GM19468 (cell line): ENCODE measurements at regions not wholly inside any gene's neighbourhood (a gene's known extent, or its start where the extent isn't known, plus 50 kb on each side); places are given as distances from the start of the nearest gene placed in this dataset.

ENCODE experiments used
- ATAC-seq: cut with Tn5 transposase; IDR thresholded peaks from one replicate; pipeline ENCODE4 v1.9.1; 2021; ENCODE audit warnings: mild to moderate bottlenecking, moderate library complexity, moderate number of reproducible peaks; ENCODE audit not compliant: unreplicated experiment; ENCODE audit errors: extremely low read depth

DNA sequence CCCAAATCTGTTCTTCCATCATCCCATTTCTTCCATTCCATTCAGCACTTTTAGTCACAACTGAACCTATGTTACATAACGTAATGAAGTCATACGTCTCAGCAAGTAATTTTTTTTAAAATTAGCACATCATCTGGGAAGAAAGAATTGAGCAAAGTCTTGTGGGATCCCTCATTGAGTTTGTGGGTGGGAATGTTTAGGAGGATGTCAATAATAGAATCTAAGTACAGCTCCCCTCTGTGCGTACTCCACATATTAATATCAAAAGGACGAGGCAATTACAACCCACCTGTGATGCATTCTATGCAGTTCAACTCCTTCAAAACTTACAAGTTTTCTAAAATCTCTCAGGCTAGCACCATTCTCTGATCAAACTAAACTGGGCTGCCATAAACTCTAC is 526.3 kb downstream of the AGTPBP1 start:
- no peak for ATAC-seq

DNA sequence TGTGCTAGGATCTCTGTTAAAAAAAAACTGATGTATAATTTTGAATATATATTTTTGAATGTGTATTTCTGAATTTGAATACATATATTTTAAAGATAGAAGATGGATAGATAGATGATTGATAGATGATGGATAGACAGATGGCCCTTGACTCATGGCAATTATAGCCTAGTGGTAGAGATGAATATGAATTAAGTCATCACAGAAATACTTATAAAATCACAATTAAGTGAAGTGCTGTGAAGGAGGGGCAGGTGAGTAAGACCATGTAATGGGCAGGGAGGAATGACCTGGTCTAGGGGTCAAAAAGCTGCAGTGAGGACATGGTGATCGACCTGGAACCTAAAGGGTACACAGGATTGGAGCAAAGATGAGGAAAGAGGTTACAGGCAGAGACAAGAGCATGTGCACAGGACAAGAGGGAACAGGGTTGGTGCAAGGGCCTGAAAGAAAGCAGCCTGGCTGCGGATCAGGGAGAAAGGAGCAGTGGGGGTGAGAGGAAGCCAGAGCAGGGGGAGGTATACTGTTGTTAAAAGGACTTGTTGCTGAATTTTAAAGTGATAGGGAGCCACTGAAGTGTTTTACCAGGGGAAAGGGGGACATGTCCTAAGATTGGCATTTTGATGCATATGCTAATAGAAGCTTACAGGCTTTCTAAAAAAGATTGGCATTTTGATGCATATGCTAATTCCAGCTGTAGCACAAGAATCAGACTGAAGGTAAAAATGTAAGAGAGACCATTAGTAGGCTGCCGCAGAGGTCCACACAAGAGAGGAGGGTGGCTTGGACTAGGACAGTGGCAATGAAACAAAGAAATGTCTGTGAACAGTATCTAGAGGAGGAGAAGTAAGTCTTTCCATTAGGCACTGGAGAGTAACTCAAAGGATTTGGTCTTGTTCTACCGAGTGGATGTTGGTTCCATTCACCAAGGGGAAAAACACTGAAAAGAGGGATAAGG is 527.8 kb downstream of the AGTPBP1 start:
- ATAC-seq, result no peak

GRCh38 chr9:85212887-85213286 is 528.9 kb downstream of the AGTPBP1 start:
- ATAC-seq, result no peak

GRCh38 chr9:85212209-85212608 is 529.5 kb downstream of the AGTPBP1 start:
- no peak for ATAC-seq

DNA sequence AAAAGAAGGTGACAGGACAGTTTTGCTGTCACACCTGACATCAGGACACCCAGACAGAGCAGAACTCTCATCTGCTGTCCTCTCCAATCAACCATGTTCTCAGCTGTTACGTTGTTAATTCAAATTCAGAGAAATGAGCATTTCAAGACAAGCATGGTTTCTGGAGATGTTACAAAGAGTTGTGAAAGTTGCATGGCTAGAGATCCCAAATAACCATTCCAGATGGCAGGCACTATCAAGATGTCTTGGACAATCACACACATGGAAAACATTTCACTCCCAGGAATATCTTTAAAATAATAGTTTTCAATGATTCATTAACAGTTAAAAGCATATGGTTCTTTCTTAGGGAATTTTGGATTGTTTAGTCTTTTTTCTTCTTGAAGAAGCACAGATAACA is 533.1 kb downstream of the AGTPBP1 start:
- no peak for ATAC-seq

GRCh38 chr9:85204176-85204575 is 534.6 kb downstream of the NTRK2 start:
- no peak for ATAC-seq

GRCh38 chr9:85202596-85202995 is 533.1 kb downstream of the NTRK2 start:
- no peak for ATAC-seq

GRCh38 chr9:85200726-85201404 is 531.3 kb downstream of the NTRK2 start:
- no peak for ATAC-seq

DNA sequence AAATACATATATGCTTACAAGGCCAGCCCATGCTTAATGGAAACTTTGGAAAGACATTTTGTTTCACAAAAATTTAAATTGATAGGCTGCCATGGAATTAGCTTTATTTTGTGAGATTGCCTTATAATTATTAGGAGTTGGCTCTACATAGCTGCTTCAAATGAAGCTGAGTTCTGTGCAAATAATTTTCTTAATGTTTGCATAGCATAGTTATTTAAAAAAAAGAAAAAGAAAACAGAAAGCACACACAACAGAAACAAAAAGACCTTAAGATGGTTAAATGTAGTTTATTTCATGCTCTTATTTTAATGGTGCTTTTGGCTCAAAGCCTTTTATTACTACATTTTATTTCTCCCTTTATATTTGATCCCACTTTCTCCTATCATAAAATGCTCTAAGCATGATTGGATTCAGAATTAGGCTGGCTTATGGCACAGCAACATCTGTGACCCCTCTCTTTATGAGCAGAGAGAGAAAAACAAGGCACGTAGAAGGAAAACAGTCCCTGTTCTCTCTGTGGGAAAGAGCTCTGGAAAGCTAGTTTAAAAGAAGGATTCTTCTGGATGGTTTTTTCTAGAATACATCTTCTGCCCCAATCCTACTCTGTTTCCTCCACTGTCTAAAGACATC is 530.5 kb downstream of the NTRK2 start:
- no peak for ATAC-seq

GRCh38 chr9:85192750-85193149 is 523.2 kb downstream of the NTRK2 start:
- no peak for ATAC-seq

DNA sequence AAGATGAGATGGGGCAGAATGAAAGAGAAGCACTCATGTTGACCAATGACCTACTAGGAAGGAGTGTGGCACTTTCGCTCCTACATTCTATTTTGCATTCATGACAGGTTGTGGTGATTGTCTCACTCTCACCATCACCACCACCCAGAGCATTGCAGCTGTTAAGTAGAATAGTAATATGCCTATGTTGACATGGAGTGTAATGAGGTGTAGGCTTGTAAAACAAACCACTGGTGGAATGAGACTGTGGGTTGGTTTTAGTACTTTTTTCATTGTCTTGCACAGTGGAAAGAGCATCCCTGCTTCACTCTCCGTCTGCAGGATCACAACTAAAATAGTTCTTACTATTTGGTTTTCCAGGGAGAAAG is 516.7 kb downstream of the NTRK2 start:
- no peak for ATAC-seq

DNA sequence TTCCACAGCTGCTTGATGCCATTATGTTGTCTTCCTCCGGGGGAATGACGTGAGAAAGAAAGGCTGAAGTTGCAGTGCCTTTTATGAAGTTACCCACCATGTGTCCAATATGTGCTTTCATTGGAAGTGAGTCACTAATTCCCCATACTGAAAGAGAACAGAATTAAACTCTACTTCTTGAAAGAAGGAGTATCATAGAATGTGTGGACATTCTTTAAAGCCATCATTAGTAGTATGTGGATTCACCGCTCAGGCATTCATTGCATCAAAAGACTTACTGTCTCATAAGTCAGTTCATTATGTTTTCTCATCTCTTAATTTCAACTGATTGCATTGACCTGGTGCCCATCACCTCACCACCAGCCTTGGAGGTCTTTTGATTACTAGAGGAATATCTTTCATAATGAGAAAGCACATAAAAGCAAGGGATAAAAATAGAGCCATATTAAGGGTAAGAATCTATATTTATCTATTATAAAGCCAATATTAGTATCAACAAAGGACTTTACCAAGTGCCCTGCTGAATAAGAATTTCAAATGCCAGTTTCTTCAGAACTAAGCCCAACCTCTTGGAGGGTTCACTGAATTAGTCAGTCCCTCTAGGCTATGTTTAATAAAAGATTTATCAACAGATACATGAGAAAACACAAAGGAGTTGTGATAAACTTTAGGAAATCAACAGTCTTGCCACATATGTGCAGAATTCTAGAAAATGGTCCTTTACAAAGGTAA is 516.1 kb downstream of the NTRK2 start:
- no peak for ATAC-seq

- no peak for ATAC-seq
Observed at GRCh38 chr9:85182383-85182782, 512.9 kb downstream of the NTRK2 start.

DNA sequence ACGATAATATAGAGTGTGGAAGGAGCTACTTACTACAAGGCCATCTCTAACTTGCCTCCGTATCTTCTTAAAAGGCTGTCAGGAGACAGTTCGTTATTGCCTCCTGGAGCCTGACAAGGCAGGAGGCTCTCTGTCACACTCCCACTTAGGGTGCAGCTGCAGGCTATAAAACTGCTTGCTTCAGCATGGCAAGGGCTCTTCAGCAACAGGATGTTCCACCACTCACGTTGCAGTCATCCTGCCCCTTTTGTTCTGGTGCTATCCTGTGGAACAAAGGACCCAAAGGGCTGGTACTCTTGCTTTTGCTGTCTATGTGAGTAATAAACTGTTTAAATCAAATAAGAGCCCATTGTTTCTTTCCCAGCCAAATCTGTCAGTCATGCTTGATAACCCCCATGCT is 508.9 kb downstream of the NTRK2 start:
- ATAC-seq, result no peak

GRCh38 chr9:85173967-85174366 is 504.4 kb downstream of the NTRK2 start:
- ATAC-seq, result no peak

- ATAC-seq, result no peak
Observed at GRCh38 chr9:85172001-85172978, 502.8 kb downstream of the NTRK2 start.

DNA sequence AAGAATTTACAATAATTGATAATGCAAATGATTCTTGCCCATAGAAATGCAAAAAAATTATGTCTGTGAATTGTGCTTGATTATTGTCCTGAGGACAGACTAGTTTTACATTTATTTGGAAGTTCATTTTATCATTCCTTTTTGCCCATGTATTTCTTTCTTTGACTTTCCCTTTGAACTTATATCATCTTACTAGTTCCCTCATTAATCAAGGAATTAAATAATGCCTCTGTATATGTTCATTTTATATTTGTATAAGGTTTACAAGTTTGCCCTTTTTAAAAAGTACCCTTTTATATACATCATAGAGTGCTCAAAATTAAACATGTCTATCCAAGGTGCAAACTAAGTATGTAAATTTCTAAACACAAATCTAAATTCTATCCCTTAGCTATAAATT is 501.6 kb downstream of the NTRK2 start:
- no peak for ATAC-seq

DNA sequence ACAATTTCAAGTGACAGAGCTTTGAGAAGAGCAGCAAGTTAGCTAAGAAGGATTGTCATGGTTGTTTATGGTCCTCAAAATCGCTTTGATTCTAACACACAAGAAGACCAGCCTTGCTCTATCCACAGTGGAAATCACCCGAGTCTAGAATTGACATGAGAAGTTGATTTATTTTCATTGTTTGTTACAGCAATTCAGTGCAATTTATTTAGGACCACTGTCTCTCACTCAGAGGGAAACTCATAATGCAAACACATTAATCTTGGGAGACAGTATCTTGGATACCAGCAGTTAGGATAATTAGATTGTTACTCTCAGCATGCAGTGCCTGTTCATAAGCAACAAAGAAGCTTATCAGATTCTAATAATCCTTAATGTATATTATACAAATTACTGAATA is 498.9 kb downstream of the NTRK2 start:
- no peak for ATAC-seq

- no peak for ATAC-seq
Observed at GRCh38 chr9:85167146-85167545, 497.6 kb downstream of the NTRK2 start.
